22Rv1 (cell line): ENCODE measurements at regions not wholly inside any gene's neighbourhood (a gene's known extent, or its start where the extent isn't known, plus 50 kb on each side); places are given as distances from the start of the nearest gene placed in this dataset.

Experiments
- ZFX ChIP-seq: fragments of 450-650 bp; IDR thresholded peaks from 2 replicates; pipeline ENCODE4 v1.6.1; 2017; ENCODE audit warnings: antibody characterized with exemption, borderline replicate concordance
- TF ChIP-seq, protein P1 (sequence below): fragments of 450-650 bp; IDR thresholded peaks from 2 replicates; pipeline ENCODE4 v1.5.1; 2017; ENCODE audit warnings: mild to moderate bottlenecking

DNA sequence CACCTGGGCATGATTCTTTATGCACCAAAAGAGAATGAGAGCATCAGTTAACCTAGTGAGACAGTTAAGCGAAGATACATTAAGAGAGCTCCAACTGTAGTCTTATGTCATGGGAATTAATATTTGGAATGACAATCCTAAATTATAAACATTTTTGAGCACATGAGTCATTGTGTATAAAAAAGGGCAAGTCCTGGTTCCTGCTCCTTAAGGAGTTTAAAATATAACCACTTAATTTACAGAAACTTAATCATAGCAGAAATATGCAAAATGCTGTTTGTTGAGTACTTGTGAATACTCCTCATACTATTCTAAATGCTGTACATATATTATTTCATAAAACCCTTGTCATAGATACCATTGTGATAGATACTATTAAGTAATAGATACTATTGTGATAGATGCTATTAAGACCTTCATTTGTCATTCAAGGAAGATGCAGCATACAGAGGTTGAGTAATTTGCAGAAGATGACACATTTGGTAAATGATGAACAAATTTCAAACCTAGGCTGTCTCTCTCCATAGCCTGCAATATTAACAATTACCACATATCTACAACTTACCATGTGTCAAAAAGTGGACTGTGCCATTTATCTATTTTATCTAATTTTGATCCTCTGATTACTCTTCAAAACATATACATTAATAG lies 301.0 kb downstream of the TBC1D4 start:
- TF ChIP-seq, protein P1, sequence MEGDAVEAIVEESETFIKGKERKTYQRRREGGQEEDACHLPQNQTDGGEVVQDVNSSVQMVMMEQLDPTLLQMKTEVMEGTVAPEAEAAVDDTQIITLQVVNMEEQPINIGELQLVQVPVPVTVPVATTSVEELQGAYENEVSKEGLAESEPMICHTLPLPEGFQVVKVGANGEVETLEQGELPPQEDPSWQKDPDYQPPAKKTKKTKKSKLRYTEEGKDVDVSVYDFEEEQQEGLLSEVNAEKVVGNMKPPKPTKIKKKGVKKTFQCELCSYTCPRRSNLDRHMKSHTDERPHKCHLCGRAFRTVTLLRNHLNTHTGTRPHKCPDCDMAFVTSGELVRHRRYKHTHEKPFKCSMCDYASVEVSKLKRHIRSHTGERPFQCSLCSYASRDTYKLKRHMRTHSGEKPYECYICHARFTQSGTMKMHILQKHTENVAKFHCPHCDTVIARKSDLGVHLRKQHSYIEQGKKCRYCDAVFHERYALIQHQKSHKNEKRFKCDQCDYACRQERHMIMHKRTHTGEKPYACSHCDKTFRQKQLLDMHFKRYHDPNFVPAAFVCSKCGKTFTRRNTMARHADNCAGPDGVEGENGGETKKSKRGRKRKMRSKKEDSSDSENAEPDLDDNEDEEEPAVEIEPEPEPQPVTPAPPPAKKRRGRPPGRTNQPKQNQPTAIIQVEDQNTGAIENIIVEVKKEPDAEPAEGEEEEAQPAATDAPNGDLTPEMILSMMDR: no peak
- TF ChIP-seq ZFX: no peak
